Left forelimb (tissue), 1 donor: ENCODE measurements at regions not wholly inside any gene's neighbourhood (a gene's known extent, or its start where the extent isn't known, plus 50 kb on each side); places are given as distances from the start of the nearest gene placed in this dataset.

Experiments
- DNase-seq: peaks from one replicate; pipeline ENCODE4 v3.0.0-alpha.2; 2018; ENCODE audit warnings: low spot score

DNA sequence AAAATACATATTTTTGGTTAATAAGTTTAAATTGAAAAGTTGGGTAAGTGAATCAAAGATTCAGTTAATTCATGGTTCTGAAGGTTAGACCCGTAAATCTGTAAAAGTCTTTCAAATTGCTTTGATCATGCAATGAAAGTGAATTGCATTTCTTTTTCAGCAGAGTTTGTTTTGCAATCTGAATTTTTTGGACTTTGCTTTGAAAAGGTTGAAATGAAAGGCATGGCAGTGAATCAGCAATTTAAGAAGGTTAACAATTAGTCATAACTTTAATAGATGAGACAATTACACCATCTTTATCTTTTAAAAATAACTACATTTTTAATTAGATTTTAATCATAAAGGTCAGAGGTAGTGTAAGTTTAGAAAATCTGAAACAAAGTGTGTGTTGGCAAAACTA lies 310.9 kb upstream of the KCNJ16 start:
- no peak for DNase-seq

- no peak for DNase-seq
Measured at GRCh38 chr17:69769050-69769449, 306.0 kb upstream of the KCNJ16 start.

- DNase-seq = no peak
Measured at GRCh38 chr17:69773081-69773480, 301.9 kb upstream of the KCNJ16 start.

- DNase-seq = no peak
Measured at GRCh38 chr17:69779378-69780214, 295.4 kb upstream of the KCNJ16 start.

DNA sequence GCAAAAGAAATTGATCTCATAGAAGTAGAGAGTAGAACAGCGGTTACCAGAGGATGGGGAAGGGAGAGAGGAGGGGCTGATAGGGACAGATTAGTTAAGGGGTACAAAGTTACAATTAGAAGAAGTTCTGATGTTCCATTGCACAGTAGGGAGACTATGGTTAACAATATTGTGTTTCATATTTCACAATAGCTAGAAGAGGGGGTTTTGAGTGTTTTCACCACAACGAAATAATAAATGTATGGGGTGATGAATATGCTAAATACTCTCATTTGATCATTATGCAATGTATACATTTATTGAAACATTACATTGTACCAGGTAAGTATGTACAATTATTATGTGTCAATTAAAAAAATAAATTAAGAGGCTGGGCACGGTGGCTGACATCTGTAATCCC lies 291.2 kb upstream of the KCNJ16 start:
- no peak for DNase-seq

DNA sequence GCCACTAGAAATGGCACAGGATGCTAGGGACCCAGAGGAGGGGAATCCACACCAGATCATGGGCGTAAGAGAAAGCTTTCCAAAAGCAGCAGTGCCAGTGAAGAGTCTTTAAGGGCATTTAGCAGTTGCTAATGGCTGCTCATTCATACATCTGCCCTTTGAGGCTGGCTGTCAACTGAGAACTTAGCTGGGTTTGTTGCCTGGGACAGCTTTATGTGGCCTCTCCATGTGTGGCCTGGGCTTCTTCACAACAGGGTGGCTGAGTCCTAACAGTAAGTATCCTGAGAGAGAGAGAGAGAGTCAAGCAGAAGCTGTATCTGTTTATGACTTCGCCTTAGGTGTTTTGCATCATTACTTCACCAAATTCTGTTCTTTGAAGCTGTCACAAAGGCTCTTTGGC lies 286.1 kb upstream of the KCNJ16 start:
- no peak for DNase-seq

DNA sequence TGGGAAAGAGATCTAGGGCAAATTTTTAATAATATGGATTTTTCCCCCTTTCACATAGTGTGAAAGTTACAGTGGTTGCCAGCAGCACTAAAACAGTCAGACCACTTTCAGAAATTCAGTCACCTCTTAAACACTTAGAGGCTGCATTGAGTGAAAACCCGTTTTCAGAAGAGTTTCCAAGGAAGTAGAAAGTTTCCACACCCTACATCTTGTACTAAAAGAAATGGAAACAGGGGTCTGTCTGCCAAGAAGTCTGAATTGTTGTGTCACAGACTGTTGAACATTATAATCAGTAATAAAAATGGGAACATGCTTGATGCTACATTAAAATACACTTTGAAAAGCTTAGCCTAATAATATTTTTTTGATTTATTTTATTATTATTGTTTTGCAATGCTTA lies 278.9 kb upstream of the KCNJ16 start:
- no peak for DNase-seq

- no peak for DNase-seq
Measured at GRCh38 chr17:69800870-69801269, 274.2 kb upstream of the KCNJ16 start.

DNA sequence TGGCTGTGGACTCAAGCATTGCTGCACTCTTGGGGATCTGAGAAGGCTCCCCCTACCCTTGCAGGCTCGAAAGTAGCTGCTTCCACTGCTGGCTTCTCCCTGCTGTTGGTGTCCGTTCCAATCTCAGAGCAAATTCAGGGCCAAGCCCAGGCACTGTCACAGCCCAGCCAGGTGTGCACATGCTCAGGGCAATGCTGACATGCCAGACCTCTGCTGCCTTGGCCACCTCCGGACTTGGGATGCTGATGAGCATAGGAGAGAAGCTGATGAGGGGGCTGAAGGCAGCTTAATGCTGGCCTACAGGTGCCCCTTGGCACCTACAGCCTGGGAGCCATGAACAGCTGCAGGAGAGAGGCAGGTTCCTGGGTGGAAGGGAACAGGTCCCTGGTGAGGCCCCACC lies 273.7 kb upstream of the KCNJ16 start:
- no peak for DNase-seq

DNA sequence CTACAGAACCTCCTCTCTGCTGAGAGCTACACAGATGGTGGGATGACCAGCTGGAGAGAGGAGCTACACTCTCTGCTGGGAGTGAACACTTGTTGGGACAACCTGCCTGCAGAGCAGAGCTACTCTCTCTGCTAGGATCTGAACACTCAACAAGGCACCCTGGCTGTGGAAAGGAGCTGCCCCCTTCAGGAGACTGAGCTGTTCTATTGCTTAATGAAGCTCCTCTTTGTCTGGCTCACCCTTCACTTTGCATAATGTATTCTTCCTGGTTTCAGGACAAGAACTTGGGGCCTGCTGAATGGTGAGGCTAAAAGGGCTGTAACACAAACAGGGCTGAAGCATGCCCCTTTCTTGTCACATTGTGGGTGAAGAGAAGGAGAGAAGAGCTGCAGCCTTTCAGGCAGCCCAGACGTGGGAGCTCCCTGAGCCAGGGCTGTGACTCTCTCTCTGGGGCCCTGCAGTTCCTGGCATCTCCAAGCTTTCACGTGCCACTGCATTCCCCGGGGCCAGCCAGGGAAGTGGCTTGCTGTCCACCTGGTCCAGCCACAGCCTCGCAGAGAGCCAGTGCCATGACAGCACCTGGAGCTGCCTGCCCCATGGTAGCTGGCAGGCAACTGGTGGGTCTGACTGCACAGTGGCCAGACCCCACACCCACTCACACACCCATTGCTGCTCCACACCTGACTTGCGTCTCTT lies 272.8 kb upstream of the KCNJ16 start:
- DNase-seq = no peak

GRCh38 chr17:69809331-69809730 lies 265.7 kb upstream of the KCNJ16 start:
- DNase-seq = no peak

- no peak for DNase-seq
Measured at GRCh38 chr17:69810326-69810965, 264.6 kb upstream of the KCNJ16 start.

DNA sequence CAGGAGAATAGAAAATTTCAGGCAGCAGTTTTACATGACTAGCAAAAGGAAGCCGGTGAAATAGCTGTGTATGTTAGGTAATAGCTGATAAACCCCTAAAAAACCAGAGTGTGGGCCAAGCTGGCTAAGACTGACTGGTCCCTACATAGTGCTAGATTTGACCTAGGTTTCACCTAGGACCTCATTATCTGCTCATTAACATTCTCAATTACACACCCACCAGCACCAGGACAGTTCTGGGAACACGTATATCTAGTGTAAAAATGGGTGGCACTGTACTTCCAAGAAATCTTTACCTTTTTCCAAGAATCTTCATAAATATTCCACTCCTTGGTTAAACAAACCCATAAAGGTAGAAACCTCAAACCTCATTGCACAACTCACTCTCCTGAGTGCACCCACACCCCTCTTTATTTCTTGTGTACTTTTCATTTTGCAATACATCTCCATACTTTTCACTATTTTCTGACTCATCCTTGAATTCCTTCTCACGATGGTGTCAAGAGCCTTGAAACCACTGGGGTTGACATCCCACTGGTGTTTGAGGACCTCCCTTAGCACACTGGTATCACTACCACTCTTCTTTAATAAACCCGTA lies 262.7 kb upstream of the KCNJ16 start:
- DNase-seq = no peak

DNA sequence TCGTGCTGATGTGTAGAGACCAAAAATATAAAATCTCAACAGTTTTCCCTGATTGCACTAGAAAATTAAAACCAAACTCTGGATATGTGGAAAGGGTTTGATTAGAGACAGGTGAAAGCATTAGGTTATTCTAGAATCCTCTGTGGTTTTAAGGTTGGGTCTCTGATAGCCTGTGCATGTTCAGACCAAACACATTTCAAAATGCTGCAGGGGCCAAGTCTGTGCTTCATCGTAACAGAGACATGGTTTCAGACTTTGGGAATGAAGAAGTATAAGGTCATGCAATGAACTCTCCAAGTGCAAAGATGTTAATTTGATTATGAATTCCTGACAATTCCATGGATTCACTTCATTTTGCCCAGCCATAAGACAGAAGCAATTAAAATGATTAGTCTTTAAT lies 261.0 kb upstream of the KCNJ16 start:
- DNase-seq = no peak

- no peak for DNase-seq
Measured at GRCh38 chr17:69815406-69815805, 259.6 kb upstream of the KCNJ16 start.

DNA sequence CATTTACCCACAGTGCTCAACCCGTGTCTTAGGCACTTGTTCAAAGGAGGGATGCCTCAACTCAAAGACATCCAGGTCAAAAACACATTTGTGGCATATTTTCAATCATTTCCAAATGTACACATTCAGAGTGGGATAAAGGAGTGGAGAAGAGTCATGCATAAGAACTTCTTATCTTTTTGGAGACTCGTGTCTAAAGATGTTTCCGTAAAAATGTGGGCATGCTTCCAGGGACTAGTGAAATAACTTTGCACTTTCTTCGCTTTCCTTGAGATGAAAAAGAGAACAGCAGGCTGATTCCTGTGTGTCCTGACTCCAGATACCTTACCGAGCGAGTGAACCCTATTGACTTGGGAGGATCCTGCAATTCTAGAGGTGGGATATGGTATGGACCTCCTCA lies 256.6 kb upstream of the KCNJ16 start:
- DNase-seq = no peak

DNA sequence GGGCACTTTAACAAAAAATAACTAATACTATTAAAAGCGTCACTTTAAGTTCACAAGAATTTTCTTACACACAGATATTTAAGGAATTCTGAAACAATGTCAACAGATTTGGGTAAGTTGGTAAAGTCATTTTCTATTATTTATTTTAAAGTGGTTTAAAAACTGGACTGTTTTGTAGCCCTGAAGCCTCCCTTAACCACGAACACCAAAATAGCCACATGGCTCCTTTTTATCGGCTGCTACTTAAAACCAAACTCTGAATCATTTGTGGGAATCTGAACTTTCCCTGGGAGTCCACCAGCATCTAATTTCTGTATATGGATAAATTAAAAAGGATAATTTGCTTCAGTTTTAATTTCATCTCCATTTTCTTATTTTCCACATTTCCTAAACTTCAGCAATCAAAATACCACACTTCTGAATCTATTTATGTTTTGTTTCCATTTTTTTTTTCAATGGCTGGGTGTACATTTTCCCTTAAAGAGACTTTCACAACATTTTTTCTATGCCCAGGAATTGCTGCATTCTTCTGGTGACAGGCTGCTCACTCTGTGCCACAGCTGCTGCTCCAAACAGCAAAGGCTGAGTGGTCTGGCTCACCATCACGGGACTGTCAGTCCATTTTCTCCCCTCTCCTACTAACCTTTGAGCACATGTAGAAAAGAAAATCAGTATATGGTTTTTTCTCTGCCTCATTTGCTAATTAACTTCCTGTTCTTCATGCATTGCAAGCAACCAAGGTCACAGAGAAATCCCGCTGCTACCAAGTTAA lies 255.5 kb upstream of the KCNJ16 start:
- no peak for DNase-seq

- DNase-seq = no peak
Measured at GRCh38 chr17:69820876-69821473, 254.1 kb upstream of the KCNJ16 start.

DNA sequence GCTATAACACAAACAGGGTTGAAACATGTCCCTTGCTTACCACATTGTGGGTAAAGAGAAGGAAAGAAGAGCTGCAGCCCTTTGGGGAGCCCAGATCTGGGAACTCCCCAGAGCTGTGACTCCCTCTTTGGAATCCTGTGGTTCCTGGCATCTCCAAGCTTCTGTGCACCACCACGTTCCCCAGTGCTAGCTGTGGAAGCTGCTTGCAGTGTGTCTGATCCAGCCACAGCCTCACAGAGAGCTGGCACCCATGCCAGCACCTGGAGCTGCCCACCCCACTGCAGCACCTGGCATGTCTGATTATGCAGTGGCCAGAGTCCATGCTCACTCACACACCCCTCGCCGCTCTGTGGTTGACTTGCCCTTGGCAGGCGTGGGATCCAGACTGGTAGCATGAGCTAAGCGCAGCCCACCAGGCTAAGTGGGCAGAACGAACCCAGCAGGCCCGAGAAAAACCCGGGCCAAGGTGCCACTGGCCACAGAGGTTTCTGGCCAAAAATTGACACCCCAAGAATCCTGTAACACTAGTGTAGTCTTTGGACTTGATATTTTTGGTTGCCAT lies 252.6 kb upstream of the KCNJ16 start:
- no peak for DNase-seq

DNA sequence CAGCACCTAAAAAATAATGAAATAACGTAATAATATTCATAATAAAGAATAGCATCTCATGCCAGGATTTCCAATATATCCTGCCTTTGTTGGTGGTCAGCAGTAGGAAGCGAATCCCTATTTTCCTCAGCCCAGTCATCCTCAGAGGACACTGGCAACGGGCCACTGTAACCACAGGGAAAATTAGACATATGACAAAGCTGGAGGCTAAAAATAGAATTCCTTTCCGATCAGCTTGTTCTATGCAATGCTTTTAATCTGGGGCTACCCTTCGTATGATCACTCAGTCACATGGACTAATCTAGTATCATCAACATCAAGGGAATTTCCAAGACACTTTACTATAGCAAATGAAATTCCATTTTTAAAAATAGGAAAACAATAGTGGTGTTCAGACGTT lies 246.9 kb upstream of the KCNJ16 start:
- no peak for DNase-seq

DNA sequence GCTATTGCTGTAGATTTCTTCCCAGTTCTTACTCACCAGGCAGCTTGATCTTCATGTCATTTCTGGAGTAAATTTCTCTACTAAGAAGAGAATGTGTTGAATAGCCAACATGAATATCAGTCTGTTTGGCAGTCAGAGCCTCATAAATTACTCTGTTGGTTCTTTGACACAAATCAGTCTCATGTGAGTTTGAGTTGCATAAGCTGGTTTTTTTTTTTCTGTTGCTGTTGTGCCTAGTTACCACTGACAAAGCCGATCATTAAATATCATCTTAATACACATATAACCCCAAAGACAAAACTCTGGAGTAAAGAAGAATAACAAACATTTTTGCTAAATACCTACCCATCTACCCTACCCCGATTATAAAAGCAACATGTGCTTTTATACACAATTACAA lies 240.5 kb upstream of the KCNJ16 start:
- no peak for DNase-seq
